ENCODE measurements at regions not wholly inside any gene's neighbourhood (a gene's known extent, or its start where the extent isn't known, plus 50 kb on each side); places are given as distances from the start of the nearest gene placed in this dataset.
A peak's percentile ranks its signal among the peaks of the same experiment; 100 is the strongest.

DNA sequence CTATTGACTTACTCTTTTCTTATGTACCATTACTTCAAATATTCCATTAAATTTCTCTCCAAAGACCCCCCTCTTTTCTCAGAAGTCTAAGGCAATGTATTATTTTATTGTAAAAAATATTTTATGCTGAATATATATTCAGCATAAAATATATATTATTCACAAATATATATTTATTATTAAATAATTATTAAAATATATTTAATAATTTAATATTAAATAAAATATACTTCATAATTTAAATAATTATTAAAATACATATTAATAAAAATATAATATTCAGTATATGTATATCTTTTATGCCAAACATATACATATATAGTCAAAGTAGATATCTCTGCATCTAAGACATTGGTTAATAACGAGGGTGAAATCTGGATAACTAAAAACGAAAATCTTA is 418.4 kb downstream of the GASK1B start:
- no peaks in the 10 kb centered on the region for H3K4me1 ChIP-seq (ENCODE audit: control insufficient read depth in 1 of 2, low read depth in 2 of 2)
- no peak for DNase-seq (ENCODE audit: low spot score)
- no peaks in the 10 kb centered on the region for H3K27me3 ChIP-seq (replicated peaks; ENCODE audit: insufficient read depth)
- no peak overlapping the region for H3K27ac ChIP-seq
- no peak for TF ChIP-seq CTCF (IDR thresholded peaks at IDR 0.05)
- no peaks in the 10 kb centered on the region for H3K9me3 ChIP-seq
- H3K36me3 ChIP-seq = no peaks in the 10 kb centered on the region
- H3K4me3 ChIP-seq = no peak overlapping the region
- ATAC-seq (ENCODE audit: insufficient number of reproducible peaks, low FRiP score, low read depth) = no peak

GRCh38 chr4:157751631-157752030 is 421.2 kb downstream of the GASK1B start:
- ATAC-seq (ENCODE audit: insufficient number of reproducible peaks, low FRiP score, low read depth) = no peak
- DNase-seq (ENCODE audit: low spot score) = no peak
- TF ChIP-seq CTCF (IDR thresholded peaks at IDR 0.05) = no peak
- Histone ChIP-seq H3K4me1 (ENCODE audit: control insufficient read depth in 1 of 2, low read depth in 2 of 2) (no peaks in the 10 kb centered on the region), H3K4me3 (no peak overlapping the region), H3K9me3 (no peaks in the 10 kb centered on the region), H3K36me3 (no peaks in the 10 kb centered on the region), H3K27ac (no peak overlapping the region), H3K27me3 (replicated peaks; ENCODE audit: insufficient read depth) (no peaks in the 10 kb centered on the region)

DNA sequence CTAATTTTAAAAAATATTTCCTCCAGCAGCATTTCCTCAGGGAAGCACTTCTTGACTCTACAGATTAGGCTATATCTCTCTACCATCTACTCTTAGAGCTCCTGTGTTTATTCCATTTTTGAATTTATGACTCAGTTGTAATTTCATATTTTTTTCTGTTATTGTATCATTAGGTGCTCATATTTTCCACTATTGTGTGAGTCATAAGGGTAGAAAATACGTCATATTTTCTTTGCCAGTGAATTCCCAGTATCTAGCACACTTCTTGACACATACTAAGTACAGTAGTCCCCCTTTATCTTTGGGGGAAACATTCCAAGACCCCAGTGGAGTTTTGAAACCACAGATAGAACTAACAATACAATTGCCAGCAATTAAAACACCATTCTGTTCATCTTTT is 431.2 kb downstream of the GASK1B start:
- no peak for TF ChIP-seq CTCF (IDR thresholded peaks at IDR 0.05)
- Histone ChIP-seq H3K36me3 (no peaks in the 10 kb centered on the region), H3K27ac (peak overlapping the region in 1 of 2 donors; percentile 20), H3K4me1 (ENCODE audit: control insufficient read depth in 1 of 2, low read depth in 2 of 2) (no peaks in the 10 kb centered on the region), H3K9me3 (no peaks in the 10 kb centered on the region), H3K4me3 (no peak overlapping the region), H3K27me3 (replicated peaks; ENCODE audit: insufficient read depth) (no peaks in the 10 kb centered on the region)
- no peak for DNase-seq (ENCODE audit: low spot score)
- ATAC-seq (ENCODE audit: insufficient number of reproducible peaks, low FRiP score, low read depth) = peak; percentile 89

DNA sequence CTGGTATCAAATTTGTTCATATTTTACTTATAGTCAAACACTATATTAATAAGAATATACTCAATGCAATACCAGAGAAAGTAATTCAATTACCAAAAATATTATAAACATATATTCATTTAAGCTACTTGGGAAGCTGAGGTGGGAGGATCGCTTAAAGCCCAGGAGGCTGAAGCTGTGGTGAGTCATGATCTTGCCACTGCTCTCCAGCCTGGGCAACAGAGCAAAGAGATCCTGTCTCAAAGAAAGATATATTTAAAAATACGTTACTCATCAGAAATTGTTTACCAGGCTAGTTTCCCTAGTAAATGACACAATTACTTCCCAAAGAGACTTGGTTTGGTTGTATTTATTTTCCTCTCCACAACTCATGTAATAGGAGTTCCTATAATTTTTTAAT is 433.6 kb downstream of the GASK1B start:
- DNase-seq (ENCODE audit: low spot score) = no peak

DNA sequence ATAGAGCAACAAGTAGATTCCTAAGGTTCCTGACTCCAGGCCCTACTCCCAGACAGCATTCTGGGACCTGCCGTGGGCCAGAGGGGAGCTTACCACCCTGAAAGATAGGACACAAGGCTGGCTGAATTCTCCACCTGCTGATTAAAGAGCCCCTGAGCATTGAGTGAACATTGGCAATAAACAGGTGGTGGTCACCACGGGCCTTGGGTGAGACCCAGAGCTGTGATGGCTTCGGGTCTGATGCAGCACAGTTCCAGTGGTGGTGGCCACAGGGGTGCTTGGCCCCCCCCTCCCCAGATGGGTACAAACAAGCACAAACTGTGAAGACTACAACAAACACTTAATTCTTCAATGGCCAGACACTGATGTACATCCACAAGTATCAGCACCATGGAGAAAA is 444.6 kb downstream of the GASK1B start:
- Histone ChIP-seq H3K9me3 (no peaks in the 10 kb centered on the region), H3K4me1 (ENCODE audit: control insufficient read depth in 1 of 2, low read depth in 2 of 2) (peaks cover 5 to 12% of the 10 kb centered on the region in 2 donors), H3K27me3 (replicated peaks; ENCODE audit: insufficient read depth) (no peaks in the 10 kb centered on the region), H3K27ac (peak overlapping the region in 1 of 2 donors; percentile 44), H3K36me3 (no peaks in the 10 kb centered on the region), H3K4me3 (no peak overlapping the region)
- no peak for DNase-seq (ENCODE audit: low spot score)
- ATAC-seq (ENCODE audit: insufficient number of reproducible peaks, low FRiP score, low read depth) = no peak
- no peak for TF ChIP-seq CTCF (IDR thresholded peaks at IDR 0.05)

More for the DNA sequence above, 433.6 kb downstream of the GASK1B start:
- Histone ChIP-seq H3K9me3 (no peaks in the 10 kb centered on the region), H3K36me3 (no peaks in the 10 kb centered on the region), H3K4me3 (no peak overlapping the region), H3K4me1 (ENCODE audit: control insufficient read depth in 1 of 2, low read depth in 2 of 2) (no peaks in the 10 kb centered on the region), H3K27me3 (replicated peaks; ENCODE audit: insufficient read depth) (no peaks in the 10 kb centered on the region), H3K27ac (no peak overlapping the region)
- no peak for ATAC-seq (ENCODE audit: insufficient number of reproducible peaks, low FRiP score, low read depth)
- no peak for TF ChIP-seq CTCF (IDR thresholded peaks at IDR 0.05)

Measured in thoracic aorta (tissue), 2 donors.